Spleen (tissue), 7 donors: ENCODE measurements at regions not wholly inside any gene's neighbourhood (a gene's known extent, or its start where the extent isn't known, plus 50 kb on each side); places are given as distances from the start of the nearest gene placed in this dataset.

Experiments used
- POLR2A ChIP-seq, 3 donors: fragments of 450-650 bp; IDR thresholded peaks; one replicate each; pipeline ENCODE4 v1.5.1; 2017; ENCODE audit warnings: antibody characterized with exemption in 3 of 3, mild to moderate bottlenecking in 1 of 3
- POLR2AphosphoS5 ChIP-seq, 3 donors: sonication (generic); formaldehyde crosslinking; IDR thresholded peaks; one replicate each; pipeline ENCODE4 v1.5.1; 2017; ENCODE audit warnings: antibody characterized with exemption in 3 of 3
- TF ChIP-seq, protein P1 (sequence below), 11 experiments: fragments of 200-600 bp in 7 of 11; fragments of 450-650 bp in 4 of 11; sonication (generic) in 4 of 11; IDR thresholded peaks in 8 of 11; conservative IDR thresholded peaks in 3 of 11; 1 replicate in 7 of 11; 2 replicates in 4 of 11; pipeline versions ENCODE4 v1.4.0 to v1.8.0; 2016 to 2021; ENCODE audit warnings: antibody characterized with exemption in 11 of 11, inconsistent platforms in 4 of 11, mild to moderate bottlenecking in 1 of 11
- donor health status: DM: no; HTN: no; CAD: no; lungs with moderate emphysema.
- donor health status: DM: no; HTN: no; CAD: no.
- donor health status: DM: no; HTN: no; CAD: no.

DNA sequence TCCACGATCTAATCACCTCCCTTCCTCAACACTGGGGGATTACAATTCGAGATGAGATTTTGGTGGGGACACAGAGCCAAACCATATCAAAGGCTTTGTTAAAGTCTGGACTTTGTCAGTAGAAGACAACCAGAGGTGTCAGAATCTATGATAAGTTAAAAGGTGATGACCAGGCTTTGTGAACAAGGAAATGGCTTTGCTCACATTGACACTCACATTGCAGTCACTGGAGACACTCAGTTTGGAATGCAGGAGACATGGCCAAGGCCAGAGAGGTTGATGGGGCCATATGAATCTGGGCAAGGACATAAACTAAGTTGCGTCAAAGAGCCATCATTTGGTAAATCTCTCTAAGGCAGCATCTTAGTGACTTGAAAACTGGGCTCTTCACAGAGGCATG lies 678.2 kb upstream of the FSHR start:
- TF ChIP-seq POLR2AphosphoS5 (IDR thresholded peaks at IDR 0.05) (no peak), POLR2A (IDR thresholded peaks at IDR 0.05) (no peak)
- TF ChIP-seq, protein P1, sequence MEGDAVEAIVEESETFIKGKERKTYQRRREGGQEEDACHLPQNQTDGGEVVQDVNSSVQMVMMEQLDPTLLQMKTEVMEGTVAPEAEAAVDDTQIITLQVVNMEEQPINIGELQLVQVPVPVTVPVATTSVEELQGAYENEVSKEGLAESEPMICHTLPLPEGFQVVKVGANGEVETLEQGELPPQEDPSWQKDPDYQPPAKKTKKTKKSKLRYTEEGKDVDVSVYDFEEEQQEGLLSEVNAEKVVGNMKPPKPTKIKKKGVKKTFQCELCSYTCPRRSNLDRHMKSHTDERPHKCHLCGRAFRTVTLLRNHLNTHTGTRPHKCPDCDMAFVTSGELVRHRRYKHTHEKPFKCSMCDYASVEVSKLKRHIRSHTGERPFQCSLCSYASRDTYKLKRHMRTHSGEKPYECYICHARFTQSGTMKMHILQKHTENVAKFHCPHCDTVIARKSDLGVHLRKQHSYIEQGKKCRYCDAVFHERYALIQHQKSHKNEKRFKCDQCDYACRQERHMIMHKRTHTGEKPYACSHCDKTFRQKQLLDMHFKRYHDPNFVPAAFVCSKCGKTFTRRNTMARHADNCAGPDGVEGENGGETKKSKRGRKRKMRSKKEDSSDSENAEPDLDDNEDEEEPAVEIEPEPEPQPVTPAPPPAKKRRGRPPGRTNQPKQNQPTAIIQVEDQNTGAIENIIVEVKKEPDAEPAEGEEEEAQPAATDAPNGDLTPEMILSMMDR (IDR thresholded peaks at IDR 0.05 in 8 of 11, conservative IDR thresholded peaks at IDR 0.05 in 3 of 11) = no peak
